PFSK-1 (cell line): ENCODE measurements at regions not wholly inside any gene's neighbourhood (a gene's known extent, or its start where the extent isn't known, plus 50 kb on each side); places are given as distances from the start of the nearest gene placed in this dataset.

Experiments used
- FOXP2 ChIP-seq: optimal IDR thresholded peaks from 2 replicates; pipeline ENCODE3; 2011; ENCODE audit warnings: borderline replicate concordance, control low read depth, inconsistent platforms; ENCODE audit not compliant: insufficient read depth; ENCODE audit errors: extremely low read length, extremely low read depth
- POLR2AphosphoS5 ChIP-seq: IDR thresholded peaks from 2 replicates; pipeline ENCODE4 v1.6.1; 2012; ENCODE audit warnings: low read depth, mild to moderate bottlenecking, control low read depth, low read length, moderate library complexity
- SIN3A ChIP-seq: IDR thresholded peaks from 2 replicates; pipeline ENCODE4 v1.6.1; 2012; ENCODE audit warnings: mild to moderate bottlenecking, low read length, moderate library complexity, borderline replicate concordance; ENCODE audit not compliant: insufficient read depth
- TAF1 ChIP-seq: IDR thresholded peaks from 2 replicates; pipeline ENCODE4 v1.6.1; 2012; ENCODE audit warnings: low read length, control low read depth, borderline replicate concordance; ENCODE audit not compliant: insufficient read depth
- TF ChIP-seq, protein P1 (sequence below), 2 experiments: IDR thresholded peaks; 2 replicates each; pipeline versions ENCODE4 v1.6.1 to v1.8.0; 2011 to 2012; ENCODE audit warnings: low read depth in 2 of 2, low read length in 2 of 2, control low read depth in 1 of 2, inconsistent platforms in 1 of 2, mild to moderate bottlenecking in 1 of 2, moderate library complexity in 1 of 2; ENCODE audit not compliant: insufficient read depth in 1 of 2

- TF ChIP-seq SIN3A (no peak), POLR2AphosphoS5 (no peak), TAF1 (no peak), FOXP2 (no peak)
- TF ChIP-seq, protein P1, sequence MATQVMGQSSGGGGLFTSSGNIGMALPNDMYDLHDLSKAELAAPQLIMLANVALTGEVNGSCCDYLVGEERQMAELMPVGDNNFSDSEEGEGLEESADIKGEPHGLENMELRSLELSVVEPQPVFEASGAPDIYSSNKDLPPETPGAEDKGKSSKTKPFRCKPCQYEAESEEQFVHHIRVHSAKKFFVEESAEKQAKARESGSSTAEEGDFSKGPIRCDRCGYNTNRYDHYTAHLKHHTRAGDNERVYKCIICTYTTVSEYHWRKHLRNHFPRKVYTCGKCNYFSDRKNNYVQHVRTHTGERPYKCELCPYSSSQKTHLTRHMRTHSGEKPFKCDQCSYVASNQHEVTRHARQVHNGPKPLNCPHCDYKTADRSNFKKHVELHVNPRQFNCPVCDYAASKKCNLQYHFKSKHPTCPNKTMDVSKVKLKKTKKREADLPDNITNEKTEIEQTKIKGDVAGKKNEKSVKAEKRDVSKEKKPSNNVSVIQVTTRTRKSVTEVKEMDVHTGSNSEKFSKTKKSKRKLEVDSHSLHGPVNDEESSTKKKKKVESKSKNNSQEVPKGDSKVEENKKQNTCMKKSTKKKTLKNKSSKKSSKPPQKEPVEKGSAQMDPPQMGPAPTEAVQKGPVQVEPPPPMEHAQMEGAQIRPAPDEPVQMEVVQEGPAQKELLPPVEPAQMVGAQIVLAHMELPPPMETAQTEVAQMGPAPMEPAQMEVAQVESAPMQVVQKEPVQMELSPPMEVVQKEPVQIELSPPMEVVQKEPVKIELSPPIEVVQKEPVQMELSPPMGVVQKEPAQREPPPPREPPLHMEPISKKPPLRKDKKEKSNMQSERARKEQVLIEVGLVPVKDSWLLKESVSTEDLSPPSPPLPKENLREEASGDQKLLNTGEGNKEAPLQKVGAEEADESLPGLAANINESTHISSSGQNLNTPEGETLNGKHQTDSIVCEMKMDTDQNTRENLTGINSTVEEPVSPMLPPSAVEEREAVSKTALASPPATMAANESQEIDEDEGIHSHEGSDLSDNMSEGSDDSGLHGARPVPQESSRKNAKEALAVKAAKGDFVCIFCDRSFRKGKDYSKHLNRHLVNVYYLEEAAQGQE (IDR thresholded peaks at IDR 0.05; ENCODE audit: insufficient read depth in 1 of 2, low read depth in 2 of 2, low read length in 2 of 2) = no peak
Measured at GRCh38 chr10:9339716-9340115, 1285.2 kb downstream of the GATA3 start.
